BJ (cell line): ENCODE measurements at regions not wholly inside any gene's neighbourhood (a gene's known extent, or its start where the extent isn't known, plus 50 kb on each side); places are given as distances from the start of the nearest gene placed in this dataset.
A peak's percentile ranks its signal among the peaks of the same experiment; 100 is the strongest.
"Not testable (repeated sequence)": the region's sequence is repeated elsewhere in the genome, so short reads cannot be mapped to it uniquely, and the experiment has no call there.

ENCODE experiments used
- CTCF ChIA-PET: fragments of 350-600 bp; formaldehyde crosslinking; extraction: SDS; loops from one replicate; lab custom pipeline; 2021; ENCODE audit warnings: antibody characterized with exemption, inconsistent platforms; lab: Yijun Ruan, JAX
- POLR2A ChIA-PET: fragments of 300-600 bp; sonication (Branson Sonifier 250); formaldehyde crosslinking; extraction: SDS; loops from one replicate; lab custom pipeline; 2021; ENCODE audit warnings: antibody characterized with exemption; lab: Charles Lee
- DNase-seq: peaks from one replicate; pipeline ENCODE4 v3.0.0-alpha.2; 2011; ENCODE audit warnings: low read depth
- H3K27me3 ChIP-seq: 2 replicates; pipeline ENCODE4 v1.6.0; 2011; ENCODE audit warnings: low read length; ENCODE audit not compliant: control insufficient read depth, insufficient read depth
- H3K36me3 ChIP-seq: 2 replicates; pipeline ENCODE4 v1.5.1; 2011; ENCODE audit warnings: low read length; ENCODE audit not compliant: control insufficient read depth, insufficient read depth
- H3K4me3 ChIP-seq: 2 replicates; pipeline ENCODE4 v1.5.1; 2011; ENCODE audit warnings: low read depth, mild to moderate bottlenecking, control low read depth, low read length
- TF ChIP-seq, protein P1 (sequence below): IDR thresholded peaks from 2 replicates; pipeline ENCODE4 v1.5.1; 2011; ENCODE audit warnings: low read depth, mild to moderate bottlenecking, control low read depth, inconsistent platforms, low read length, moderate library complexity; ENCODE audit not compliant: insufficient read depth

GRCh38 chr1:112855152-112855828 is 100.7 kb downstream of the SLC16A1 start:
- ChIA-PET CTCF (interaction anchor here (1.2 to 1.4 kb wide), 2 partner anchors 25 to 140 kb away, joined by 3 to 7 read pairs; partner anchors contain the start of gene PPM1J), POLR2A (interaction anchor here (0.7 kb wide), 1 partner anchor 155 kb away, joined by 3 read pairs; no protein-coding TSS in a partner anchor)
- TF ChIP-seq, protein P1, sequence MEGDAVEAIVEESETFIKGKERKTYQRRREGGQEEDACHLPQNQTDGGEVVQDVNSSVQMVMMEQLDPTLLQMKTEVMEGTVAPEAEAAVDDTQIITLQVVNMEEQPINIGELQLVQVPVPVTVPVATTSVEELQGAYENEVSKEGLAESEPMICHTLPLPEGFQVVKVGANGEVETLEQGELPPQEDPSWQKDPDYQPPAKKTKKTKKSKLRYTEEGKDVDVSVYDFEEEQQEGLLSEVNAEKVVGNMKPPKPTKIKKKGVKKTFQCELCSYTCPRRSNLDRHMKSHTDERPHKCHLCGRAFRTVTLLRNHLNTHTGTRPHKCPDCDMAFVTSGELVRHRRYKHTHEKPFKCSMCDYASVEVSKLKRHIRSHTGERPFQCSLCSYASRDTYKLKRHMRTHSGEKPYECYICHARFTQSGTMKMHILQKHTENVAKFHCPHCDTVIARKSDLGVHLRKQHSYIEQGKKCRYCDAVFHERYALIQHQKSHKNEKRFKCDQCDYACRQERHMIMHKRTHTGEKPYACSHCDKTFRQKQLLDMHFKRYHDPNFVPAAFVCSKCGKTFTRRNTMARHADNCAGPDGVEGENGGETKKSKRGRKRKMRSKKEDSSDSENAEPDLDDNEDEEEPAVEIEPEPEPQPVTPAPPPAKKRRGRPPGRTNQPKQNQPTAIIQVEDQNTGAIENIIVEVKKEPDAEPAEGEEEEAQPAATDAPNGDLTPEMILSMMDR, result no peak
- H3K27me3 ChIP-seq, result no peaks in the 10 kb centered on the region
- H3K4me3 ChIP-seq, result no peak overlapping the region
- no peaks in the 10 kb centered on the region for H3K36me3 ChIP-seq
- DNase-seq, result no peak

- ChIA-PET CTCF (interaction anchor here (0.6 to 1.4 kb wide), 3 partner anchors 25 to 188 kb away, joined by 3 to 7 read pairs (median 3); partner anchors contain the start of gene PPM1J), POLR2A (interaction anchor here (0.7 kb wide), 1 partner anchor 154 kb away, joined by 3 read pairs; no protein-coding TSS in a partner anchor)
- peak overlapping the region; percentile 23 for H3K4me3 ChIP-seq
- not testable (repeated sequence) for H3K36me3 ChIP-seq, H3K27me3 ChIP-seq, DNase-seq
These were observed 101.5 kb downstream of the SLC16A1 start for GRCh38 chr1:112854368-112854984.

GRCh38 chr1:112853915-112854314 is 102.1 kb downstream of the SLC16A1 start:
- H3K36me3 ChIP-seq, POLR2A ChIA-PET, H3K4me3 ChIP-seq, H3K27me3 ChIP-seq, DNase-seq: not testable (repeated sequence)
- CTCF ChIA-PET, result interaction anchor here (0.6 kb wide), 1 partner anchor 188 kb away, joined by 3 read pairs; no protein-coding TSS in a partner anchor

DNA sequence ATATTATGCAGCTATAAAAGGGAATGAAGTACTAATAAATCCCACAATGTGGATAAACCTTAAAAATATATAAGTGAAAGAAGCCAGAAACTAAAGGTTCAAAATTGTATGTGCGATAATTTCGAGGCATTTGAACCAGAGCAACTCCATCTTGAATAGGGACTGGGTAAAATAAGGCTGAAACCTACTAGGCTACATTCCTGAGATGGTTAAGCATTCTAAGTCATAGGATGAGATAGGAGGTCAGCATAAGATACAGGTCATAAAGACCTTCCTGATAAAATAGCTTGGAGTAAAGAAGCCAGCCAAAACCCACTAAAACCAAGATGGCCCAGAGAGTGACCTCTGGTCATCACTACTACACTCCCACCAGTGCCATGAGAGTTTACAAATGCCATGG is 103.1 kb downstream of the SLC16A1 start:
- Histone ChIP-seq H3K27me3 (no peaks in the 10 kb centered on the region), H3K4me3 (no peak overlapping the region), H3K36me3 (no peaks in the 10 kb centered on the region)
- DNase-seq, result no peak
- TF ChIP-seq, protein P1, result no peak
- ChIA-PET CTCF (interaction anchor here (0.9 kb wide), 1 partner anchor 11 kb away, joined by 3 read pairs; no protein-coding TSS in a partner anchor), POLR2A (no interaction called here)

GRCh38 chr1:112852276-112852675 is 103.7 kb downstream of the SLC16A1 start:
- TF ChIP-seq, protein P1, result no peak
- Histone ChIP-seq H3K36me3 (no peaks in the 10 kb centered on the region), H3K27me3 (no peaks in the 10 kb centered on the region), H3K4me3 (no peak overlapping the region)
- DNase-seq, result no peak
- ChIA-PET POLR2A (no interaction called here), CTCF (interaction anchor here (0.9 kb wide), 1 partner anchor 12 kb away, joined by 3 read pairs; no protein-coding TSS in a partner anchor)
